Right forelimb (tissue), 1 donor: ENCODE measurements at regions not wholly inside any gene's neighbourhood (a gene's known extent, or its start where the extent isn't known, plus 50 kb on each side); places are given as distances from the start of the nearest gene placed in this dataset.

Experiments
- DNase-seq: peaks from one replicate; pipeline ENCODE4 v3.0.0-alpha.2; 2018

DNA sequence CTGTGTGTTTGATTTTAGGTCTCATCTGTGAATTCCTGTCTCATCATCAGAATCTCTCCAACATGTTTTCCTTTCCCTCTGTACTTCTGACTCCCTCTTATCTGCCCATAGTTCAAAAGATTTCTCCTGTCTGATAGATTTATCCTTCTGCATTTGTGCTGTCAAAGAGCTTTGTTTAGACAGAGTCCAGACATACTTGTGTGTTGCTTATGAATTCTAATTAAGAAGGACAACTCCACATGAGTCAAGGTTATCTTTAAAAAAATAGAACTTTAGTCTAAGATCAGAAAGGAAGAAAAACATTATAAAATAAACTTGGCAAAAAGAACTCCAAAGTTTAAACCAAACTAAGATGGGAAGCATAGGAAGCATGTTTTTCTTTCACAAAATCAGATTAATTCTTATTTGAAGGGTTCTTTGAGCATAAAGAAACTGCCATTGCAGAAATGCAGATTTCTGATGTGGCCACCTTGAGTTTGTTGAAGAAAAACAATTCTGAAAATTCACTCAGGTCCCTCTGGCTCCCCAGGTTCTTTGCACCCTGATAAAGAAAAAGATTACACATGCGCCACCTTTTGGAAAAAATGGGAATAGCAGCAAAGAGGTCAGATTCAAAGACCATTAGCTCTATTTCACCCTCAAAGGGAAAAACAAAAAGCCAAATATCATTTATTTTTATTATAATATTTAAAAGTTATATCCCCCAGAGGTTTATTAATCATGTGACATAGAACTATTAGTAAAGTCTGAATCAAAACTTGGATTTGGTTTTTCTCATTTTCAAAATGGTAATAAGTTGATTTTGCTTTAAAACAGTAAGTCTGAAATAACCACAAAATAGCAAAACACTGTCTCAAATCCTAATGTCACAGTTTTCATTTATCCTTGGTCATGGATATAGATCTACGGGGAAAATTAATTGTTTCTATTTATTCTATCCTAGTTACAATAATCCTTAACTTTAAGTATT is 143.7 kb upstream of the DCN start:
- DNase-seq, result peak; percentile 59

DNA sequence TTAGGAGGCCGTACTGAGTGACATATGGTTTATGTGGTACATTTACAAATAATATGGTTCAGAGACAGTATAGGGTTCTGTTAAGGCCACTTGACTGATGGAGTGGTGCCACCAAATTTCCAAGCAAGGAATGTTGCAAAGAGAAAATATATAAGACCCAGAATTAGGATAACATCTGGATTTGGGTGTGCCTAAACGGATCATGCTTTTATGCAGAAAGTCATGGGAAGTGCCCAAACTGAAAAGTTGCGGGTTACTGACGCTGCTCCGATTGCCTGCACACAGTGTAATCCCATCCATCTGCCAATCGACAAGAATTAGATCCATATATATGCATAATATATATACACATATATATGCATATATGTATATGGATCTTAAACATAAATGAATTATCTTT is 138.4 kb upstream of the DCN start:
- no peak for DNase-seq

DNA sequence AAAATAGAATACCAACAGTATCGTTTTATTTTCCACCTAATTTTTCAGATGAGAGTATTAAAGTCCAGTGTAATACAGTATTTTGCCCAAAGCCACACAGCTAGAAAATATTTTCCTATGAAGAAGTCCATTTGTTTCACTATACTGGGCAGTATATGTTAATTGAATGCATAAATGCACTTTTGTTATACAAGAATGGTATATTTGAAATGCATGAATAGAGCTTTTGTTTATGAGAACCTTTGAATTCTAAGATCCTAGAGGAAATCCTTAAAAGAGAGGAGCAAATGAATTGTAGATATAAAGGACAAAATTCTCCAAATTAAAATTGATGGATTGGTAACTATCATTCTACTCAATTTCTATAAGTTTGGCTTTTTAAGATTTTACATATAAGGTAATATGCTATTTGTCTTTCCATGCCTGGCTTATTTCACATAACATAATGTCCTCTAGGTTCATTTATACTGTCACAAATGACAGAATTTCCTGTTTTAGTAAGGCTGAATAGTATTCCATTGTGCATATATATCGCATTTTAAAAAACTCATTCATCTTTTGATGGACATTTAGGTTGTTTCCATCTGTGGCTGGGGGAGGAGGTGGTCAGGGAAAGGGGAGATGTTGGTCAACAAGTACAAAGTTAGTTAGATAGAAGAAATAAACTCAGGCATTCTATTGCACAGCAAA is 136.6 kb upstream of the DCN start:
- no peak for DNase-seq

DNA sequence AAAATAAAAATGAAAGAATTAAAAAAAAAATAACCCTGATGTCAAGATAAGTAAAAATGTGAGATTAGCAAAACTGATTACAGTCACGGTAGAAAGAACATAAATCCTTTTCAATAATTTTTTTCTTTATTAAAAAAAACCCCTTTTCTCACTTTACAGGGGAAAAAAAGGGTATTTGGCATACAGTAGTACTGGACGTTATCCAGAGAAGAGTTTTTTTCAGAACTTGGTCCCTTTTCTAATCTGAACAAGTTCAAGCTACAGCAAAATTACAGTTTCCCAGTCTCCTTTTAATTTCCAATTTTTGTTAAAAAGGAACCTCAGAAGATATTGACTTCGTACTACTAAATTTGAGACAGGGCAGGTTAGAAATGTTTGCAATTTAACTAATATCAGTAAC is 134.7 kb upstream of the DCN start:
- DNase-seq, result no peak

DNA sequence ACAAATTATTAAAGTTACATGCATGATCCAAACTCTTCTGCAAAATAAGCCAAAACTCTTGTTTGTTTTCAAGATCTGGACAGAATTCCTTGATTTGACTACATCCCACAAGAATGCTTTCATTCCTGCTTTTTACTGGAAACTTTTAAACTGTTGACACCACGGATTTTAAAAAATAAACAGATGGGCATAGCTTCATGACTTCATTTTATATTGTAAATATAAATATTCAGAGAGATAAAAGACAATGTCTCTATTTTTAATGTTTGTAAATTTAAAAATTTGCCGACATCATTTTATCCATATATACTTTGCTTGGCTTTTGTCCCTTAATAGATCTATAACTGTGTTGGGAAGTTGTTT is 134.3 kb upstream of the DCN start:
- DNase-seq, result no peak

DNA sequence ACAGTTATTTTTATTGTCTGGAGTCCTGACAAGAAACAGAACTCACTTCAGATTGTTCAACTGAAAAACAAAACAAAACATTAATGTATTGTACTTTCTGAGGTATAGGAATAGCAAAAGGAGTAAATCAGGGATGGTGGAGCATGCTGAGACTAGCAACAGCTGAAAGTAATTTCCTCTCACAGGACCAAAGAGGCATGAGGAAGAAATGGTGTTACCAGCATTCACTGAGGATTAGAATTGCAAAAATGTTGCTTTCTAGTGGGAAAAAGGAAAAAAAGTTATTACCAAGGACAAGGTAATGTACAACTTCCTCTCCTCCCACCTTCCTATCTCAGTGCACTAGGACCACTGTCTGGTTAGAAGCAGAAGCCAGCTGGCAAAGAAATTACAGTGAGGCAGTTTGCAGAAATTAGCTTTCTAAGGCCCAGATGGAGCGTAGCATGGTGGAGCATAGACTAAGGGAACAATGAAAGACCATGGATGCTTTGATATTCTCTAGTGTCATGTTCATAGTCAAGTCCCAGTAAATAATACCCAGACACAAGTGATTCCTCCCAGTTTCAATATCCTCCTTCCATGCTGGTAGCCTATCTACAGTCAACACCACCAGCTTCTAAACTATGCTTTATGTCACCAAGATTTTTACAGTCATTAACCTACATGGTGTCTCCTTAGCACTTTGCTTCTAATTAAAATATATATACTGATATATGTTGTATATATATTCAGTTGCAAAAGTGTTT is 133.7 kb upstream of the DCN start:
- no peak for DNase-seq

DNA sequence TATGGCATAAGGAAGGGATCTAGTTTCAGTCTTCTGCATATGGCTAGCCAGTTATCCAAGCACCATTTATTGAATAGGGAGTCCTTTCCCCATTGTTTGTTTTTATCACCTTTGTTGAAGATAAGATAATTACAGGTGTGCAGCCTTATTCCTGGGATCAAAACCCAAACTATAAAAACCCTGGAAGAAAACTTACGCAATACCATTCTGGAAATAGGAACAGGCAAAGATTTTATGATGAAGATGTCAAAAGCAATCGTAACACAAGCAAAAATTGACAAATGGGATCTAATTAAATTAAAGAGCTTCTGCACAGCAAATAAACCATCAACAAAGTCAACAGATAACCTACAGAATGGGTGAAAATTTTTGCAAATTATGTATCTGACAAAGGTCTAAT is 128.5 kb upstream of the DCN start:
- DNase-seq, result no peak

DNA sequence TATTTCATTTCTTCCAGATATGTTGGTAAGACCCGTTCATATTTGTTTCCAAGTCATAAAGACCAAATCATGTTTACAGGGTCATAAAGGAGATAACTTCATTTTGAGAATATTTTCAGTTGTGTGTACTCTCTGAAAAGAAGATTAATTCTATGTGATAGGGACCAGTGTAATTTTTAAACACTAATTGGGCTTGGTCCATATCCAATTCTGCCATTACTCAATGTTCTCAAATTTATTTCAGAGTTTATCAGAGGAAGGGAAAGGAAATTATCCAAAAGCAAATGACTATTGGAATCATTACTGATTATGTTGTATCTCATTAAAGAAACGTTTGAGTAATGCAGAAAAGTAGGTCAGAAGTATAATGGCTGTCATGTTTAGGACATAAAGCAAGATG is 126.8 kb upstream of the DCN start:
- no peak for DNase-seq

DNA sequence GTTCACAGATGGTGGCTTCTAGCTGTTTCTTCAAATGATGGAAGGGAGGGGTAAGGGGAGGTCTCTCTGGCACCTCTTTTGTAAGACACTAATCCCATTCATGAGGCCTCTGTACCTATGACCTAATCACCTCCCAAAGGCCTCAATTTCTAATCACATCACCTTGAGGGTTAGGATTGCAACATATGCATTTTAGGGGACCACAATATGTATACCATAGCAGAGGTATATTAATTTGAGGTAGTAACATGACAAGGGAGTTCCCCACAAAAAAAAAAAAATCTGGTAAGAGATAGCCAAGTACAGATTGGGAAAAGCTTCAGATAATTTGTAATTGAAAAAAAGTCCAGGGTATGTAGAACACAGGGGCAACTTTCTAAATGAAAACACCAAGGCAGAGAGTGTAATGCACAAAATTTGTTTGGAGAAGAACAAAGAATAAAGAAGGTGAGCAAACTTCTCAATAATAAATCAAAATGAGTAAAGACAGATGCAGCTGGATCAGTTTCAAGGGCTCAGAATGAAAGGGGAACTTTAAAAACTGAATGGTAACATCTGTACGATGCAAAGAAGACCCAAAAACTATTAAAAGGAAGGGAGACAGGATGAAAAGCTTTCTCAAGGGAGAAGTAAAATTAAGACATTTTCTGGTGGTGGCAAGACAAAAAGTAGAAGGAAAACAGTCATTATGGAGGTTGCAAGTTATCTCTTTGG is 125.5 kb upstream of the DCN start:
- no peak for DNase-seq

DNA sequence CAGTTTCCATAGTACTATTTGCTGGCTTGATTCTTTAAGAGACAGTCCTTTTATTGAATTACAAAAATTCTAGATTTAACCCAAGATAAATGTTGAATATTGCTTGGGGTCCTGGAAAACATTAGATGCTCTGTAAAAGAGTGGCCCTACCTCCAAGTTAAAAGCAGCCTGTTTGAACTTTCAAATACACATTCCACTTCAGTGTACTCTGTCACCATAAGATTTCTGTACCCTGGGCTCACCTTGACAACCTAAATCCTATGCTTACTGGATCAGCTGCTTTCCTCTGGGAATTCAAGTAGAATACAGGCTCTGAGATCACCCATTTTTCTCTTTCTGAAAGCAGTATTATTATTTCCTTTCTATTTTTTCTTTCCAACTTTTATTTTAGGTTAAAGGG is 107.7 kb upstream of the DCN start:
- DNase-seq, result no peak

DNA sequence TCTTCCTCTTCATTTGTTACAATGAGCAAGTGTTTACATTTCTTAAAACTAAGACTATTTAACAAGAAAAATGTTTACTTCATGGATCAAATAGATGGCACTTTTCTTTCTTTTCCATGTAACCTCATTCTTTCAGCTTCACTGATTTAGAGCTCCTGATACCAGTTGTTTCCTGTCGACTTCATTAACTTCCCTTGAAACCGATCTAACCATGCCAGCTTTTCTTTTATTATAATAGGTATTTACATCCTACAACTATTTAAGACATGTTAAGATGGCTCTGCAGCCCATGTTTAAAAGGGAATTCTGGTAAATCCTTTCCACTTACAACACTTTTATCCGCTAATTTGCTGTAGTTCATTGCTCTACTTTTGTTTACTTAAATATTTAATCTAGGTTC is 107.3 kb upstream of the DCN start:
- DNase-seq, result no peak

DNA sequence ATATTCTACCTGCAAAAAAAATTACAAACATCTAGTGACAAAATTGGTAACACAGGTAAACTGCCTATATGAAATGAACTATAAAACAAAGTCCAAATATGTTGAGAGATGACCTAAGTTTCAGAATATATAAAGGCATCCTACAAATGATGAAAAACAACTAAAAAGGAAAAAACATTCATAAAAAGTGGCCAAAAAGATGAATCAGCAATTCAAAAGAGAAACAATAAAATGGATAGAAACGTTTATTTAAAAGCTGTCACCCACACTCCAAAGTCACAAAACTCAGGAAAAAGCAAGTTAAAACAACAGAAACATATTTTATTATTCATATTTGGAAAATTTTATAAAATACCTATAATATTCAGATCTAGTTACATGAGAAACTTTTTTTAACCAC is 106.5 kb upstream of the DCN start:
- DNase-seq, result no peak

DNA sequence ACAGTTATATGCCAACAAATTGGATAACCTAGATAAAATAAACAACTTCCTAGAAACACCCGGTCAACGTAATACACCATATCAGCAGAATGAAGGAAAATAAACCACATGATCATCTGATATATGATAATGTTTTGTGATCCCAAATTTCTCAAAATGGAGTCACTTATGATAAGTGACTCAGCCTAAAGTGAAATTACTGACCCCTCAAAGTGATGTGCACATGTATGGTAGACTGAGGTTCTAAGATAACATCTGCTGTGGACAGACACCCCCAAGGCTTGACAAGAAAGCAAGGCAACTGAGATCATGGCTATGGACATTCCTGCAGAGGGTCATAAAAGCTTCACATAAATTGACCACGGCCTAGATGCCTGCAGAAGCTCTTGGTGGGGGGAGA is 105.1 kb upstream of the DCN start:
- no peak for DNase-seq

DNA sequence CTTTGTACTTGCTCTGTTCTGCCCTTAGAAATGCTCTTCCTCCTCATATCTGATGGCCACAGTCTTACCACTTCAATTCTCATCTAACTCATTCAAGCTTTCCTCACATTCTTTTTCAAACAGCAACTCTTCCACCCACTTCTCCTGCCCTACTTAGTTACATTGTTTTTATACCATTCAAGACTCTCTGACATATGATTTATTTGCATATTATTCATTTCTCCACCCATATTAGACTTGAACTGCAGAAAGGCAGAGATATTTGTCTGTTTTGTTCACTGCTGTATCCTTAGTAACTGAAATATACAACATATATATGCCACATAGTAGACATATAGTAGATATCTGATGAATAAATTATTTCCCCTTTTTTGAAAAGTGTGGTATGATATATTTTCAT is 95.5 kb upstream of the DCN start:
- no peak for DNase-seq

DNA sequence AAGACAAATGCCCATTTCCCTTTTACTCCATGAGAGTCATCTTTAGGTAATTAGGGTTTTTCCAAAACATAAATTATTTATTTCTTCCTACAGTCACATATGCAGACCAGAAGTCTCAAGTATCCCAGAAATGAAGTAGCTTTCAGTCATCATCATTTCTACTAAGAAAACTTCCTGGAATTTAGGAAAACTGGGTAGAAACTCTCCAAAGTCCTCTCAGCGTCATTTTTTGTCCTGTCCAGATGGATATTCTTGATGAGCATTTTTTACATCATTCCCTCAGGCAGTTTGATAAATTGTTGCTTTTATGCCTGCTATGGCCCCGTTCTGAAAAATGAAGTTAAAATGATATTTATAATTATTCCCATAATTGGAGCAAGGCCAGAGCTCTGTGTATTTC is 93.9 kb upstream of the DCN start:
- DNase-seq, result no peak

DNA sequence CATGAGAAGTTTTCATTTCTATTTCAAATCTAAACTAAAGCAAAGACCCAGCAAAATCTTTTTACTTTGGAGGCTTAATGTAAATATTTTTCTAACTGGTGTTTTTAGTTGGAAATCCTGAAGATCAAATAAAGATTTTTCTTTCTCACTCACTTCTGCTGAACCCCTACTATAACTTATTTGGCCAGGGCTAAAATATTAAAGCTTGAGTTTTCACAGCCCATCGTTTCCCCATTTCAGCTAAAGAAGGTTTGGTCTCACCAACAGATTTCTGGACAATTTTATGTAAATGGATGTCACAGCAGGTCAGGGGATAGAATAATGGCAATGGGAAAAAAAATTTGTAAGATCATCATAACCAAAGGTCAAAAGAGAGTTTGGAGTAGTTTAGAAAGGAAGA is 92.7 kb upstream of the DCN start:
- no peak for DNase-seq

DNA sequence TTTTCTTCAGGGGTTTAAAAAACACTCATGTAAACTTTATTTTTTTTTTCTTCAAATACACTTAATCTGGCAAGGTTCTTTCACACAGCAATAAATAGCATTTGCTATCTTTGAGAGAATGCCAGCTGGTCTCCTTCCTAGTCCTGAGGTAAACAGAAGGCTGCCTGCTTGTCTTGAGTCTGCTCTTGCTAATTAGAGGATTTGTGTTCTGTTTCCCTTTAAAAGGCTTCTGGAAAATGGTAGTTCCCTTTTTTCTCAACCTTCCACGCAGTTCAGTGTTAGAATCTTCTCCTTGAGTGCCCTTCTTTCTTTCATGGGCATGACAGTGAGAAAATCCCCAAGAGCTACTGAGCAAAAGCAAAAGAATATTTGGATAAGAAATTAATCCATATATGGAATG is 92.3 kb upstream of the DCN start:
- peak; percentile 46 for DNase-seq

DNA sequence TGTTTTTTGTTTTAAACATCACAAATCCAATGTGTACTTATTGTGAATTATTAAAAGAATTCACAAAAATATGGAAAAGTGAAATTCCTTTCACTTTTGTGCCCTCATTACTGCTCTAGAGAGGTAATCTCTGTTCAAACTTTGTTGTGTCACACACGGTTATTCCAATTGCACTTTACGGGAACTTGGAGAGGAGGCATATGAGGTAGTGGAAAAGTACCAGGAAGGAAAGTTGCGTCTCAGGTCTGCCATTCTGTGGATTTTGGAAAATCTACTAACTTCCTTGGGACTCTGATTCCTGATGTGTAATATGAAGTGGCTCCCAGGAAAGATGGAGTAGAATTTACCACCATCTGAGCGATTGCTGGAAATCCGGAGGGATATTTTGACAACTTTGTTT is 90.9 kb upstream of the DCN start:
- no peak for DNase-seq

DNA sequence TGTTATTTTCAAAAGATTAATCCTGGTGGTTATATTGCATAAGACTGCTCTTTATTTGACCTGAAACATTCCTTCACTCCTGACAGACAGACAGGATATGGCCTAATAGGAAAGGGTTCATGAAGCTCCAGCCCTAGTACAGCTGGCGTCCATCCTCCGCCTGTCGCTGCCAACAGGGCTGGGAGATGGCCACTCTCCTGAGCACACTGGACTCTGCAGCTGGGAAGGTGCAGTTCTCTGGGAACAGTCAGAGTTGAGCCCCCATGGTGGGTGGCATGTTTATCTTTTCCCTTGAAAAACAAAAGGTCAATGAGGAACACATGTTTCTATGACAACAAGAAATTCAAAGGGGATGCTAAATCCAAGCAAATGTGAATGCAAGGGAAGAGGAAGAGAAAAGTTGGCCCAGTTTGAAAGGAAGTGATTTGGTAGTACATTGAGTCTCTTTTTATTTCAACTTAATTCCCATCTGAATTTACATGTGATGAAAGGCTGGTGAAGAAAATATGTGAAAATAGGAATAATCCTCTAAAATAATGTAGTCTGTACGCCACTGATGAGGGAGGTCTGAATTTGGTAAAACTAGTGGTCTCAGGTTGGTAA is 89.9 kb upstream of the DCN start:
- DNase-seq, result peak; percentile 54

DNA sequence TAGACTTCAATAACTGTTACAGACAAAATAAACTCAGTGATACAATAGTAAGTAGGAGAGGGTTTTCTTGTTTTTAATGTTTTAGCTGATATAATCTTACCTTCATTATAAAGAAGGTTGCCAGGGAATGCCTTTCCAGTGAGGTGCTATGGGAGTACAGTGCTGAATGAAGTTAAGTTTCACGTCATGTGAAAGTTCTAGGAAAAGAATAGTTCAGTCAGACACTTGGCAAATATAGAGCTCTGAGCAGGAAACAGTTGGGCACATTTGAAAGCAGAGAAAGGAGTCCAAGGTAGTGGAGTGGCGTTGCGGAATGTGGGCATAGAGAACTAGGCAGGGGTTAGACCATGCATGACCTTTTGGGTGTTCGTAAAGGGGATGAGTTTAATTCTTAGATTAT is 88.6 kb upstream of the DCN start:
- DNase-seq, result no peak

DNA sequence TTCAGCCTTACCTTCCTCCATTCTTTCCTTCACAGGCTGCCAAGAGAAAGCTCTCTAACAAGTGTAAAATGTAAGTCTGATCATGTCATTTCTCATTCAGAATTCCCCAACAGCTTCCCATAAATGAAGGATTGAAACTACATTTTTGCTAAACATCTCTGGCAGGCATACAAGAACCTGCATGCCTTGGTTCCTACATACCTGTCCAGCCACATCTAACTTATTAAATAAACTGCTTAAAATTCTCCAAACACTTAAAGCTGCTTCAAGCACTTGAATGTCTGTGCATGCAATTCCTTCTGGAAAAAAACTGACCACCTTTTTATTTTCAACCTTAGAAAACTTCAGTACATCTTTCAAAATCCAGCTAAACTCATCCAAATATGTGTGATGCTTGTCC is 84.4 kb upstream of the DCN start:
- DNase-seq, result no peak

DNA sequence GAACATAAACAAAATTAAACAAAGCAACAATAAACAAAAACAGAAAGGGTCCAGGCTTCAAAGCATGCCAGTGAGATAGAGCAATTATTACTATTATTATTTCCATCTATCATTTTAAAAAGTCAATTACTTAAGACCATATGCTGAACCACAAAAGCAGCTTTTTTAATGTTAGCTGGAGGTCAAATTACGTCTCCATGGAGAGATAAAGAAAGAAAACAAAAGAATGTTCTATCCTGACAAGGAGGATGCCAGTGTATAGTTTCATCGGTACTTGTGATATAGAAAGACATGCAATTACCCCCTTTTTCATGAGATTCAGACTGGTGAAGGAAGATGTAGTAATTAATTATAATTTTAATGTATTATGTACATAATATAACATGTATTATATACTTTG is 81.6 kb upstream of the DCN start:
- DNase-seq, result no peak
